A549 (cell line): ENCODE measurements at regions not wholly inside any gene's neighbourhood (a gene's known extent, or its start where the extent isn't known, plus 50 kb on each side); places are given as distances from the start of the nearest gene placed in this dataset.

Experiments used
- HOXB5 ChIP-seq: fragments of 250-450 bp; sonication (Bioruptor Pico); IDR thresholded peaks from 2 replicates; pipeline ENCODE4 v1.5.0; 2020; ENCODE audit warnings: mild to moderate bottlenecking, moderate library complexity
- PBX3 ChIP-seq: IDR thresholded peaks from 2 replicates; pipeline ENCODE4 v1.6.1; 2012
- SMC3 ChIP-seq: fragments of >200 bp; sonication (Bioruptor Twin); formaldehyde crosslinking; IDR thresholded peaks from 3 replicates; pipeline ENCODE4 v1.6.1; 2018; ENCODE audit warnings: inconsistent platforms

- TF ChIP-seq SMC3 (no peak), PBX3 (no peak), HOXB5 (no peak)
These were observed 1730.4 kb upstream of the SLC10A2 start for GRCh38 chr13:104796581-104796980.
